Cerebellar cortex (tissue), 1 donor: ENCODE measurements at regions not wholly inside any gene's neighbourhood (a gene's known extent, or its start where the extent isn't known, plus 50 kb on each side); places are given as distances from the start of the nearest gene placed in this dataset.

Experiments used
- DNase-seq: peaks from one replicate; pipeline ENCODE4 v3.0.0-alpha.2; 2015; ENCODE audit warnings: low spot score

GRCh38 chr18:2172881-2173280 is 398.4 kb downstream of the METTL4 start:
- DNase-seq = no peak

GRCh38 chr18:2173486-2173885 is 397.8 kb downstream of the METTL4 start:
- DNase-seq = no peak

- DNase-seq = no peak
Measured at GRCh38 chr18:2178036-2178435, 393.3 kb downstream of the METTL4 start.

GRCh38 chr18:2179498-2180183 is 391.7 kb downstream of the METTL4 start:
- DNase-seq = no peak

- no peak for DNase-seq
Measured at GRCh38 chr18:2180586-2180985, 390.7 kb downstream of the METTL4 start.

- DNase-seq = no peak
Measured at GRCh38 chr18:2183432-2183831, 387.9 kb downstream of the METTL4 start.

- no peak for DNase-seq
Measured at GRCh38 chr18:2186967-2187366, 384.3 kb downstream of the METTL4 start.

GRCh38 chr18:2188258-2188657 is 383.0 kb downstream of the METTL4 start:
- DNase-seq = no peak

GRCh38 chr18:2191180-2191790 is 380.0 kb downstream of the METTL4 start:
- no peak for DNase-seq

GRCh38 chr18:2192562-2192961 is 378.7 kb downstream of the METTL4 start:
- no peak for DNase-seq

GRCh38 chr18:2197946-2198345 is 373.4 kb downstream of the METTL4 start:
- DNase-seq = no peak

- DNase-seq = no peak
Measured at GRCh38 chr18:2199060-2199459, 372.2 kb downstream of the METTL4 start.

- peak; percentile 3 for DNase-seq
Measured at GRCh38 chr18:2201036-2201600, 370.2 kb downstream of the METTL4 start.

- DNase-seq = no peak
Measured at GRCh38 chr18:2204736-2205135, 366.6 kb downstream of the METTL4 start.

GRCh38 chr18:2207294-2207693 is 364.0 kb downstream of the METTL4 start:
- DNase-seq = no peak

GRCh38 chr18:2212598-2213205 is 358.6 kb downstream of the METTL4 start:
- DNase-seq = no peak

GRCh38 chr18:2213905-2214304 is 357.4 kb downstream of the METTL4 start:
- DNase-seq = no peak

- no peak for DNase-seq
Measured at GRCh38 chr18:2217356-2217755, 353.9 kb downstream of the METTL4 start.

- DNase-seq = no peak
Measured at GRCh38 chr18:2218101-2218500, 353.2 kb downstream of the METTL4 start.

- no peak for DNase-seq
Measured at GRCh38 chr18:2219706-2220105, 351.6 kb downstream of the METTL4 start.

- DNase-seq = no peak
Measured at GRCh38 chr18:2222270-2223185, 348.8 kb downstream of the METTL4 start.

GRCh38 chr18:2223449-2223848 is 347.9 kb downstream of the METTL4 start:
- no peak for DNase-seq
